GM12891 (cell line): ENCODE measurements at regions not wholly inside any gene's neighbourhood (a gene's known extent, or its start where the extent isn't known, plus 50 kb on each side); places are given as distances from the start of the nearest gene placed in this dataset.

Experiments used
- POLR2A ChIP-seq: IDR thresholded peaks from 2 replicates; pipeline ENCODE4 v1.6.1; 2011; ENCODE audit warnings: low read depth, low read length, control low read depth
- SPI1 ChIP-seq: IDR thresholded peaks from 2 replicates; pipeline ENCODE4 v1.6.1; 2011; ENCODE audit warnings: low read depth, low read length, control low read depth

GRCh38 chr5:2272755-2273154, 390.0 kb upstream of the IRX4 start:
- TF ChIP-seq SPI1, result no peak
- TF ChIP-seq POLR2A, result no peak
